HG02763 (cell line): ENCODE measurements at regions not wholly inside any gene's neighbourhood (a gene's known extent, or its start where the extent isn't known, plus 50 kb on each side); places are given as distances from the start of the nearest gene placed in this dataset.

Experiments
- ATAC-seq: cut with Tn5 transposase; IDR thresholded peaks from one replicate; pipeline ENCODE4 v1.9.1; 2021; ENCODE audit warnings: mild to moderate bottlenecking, moderate library complexity; ENCODE audit not compliant: unreplicated experiment

DNA sequence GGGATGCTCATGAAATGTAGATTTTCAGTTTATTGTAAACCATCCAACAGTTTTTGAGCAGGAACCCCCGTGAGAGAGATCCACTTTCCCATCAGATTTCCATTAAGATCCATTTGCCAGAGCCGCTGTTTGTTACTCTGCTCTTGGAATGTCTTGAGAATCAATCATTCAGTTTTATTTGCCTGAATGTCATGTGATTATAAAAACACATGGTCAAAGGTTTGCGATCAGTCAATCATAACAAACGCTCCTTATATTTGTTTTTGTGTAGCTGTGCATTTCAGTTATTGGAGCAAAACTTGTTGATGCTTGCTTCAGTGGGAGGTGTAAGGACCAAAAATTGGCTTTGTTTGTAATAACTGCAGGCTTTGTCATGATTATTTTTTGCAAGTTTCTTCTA is 155.8 kb upstream of the RHOBTB1 start:
- ATAC-seq = no peak

DNA sequence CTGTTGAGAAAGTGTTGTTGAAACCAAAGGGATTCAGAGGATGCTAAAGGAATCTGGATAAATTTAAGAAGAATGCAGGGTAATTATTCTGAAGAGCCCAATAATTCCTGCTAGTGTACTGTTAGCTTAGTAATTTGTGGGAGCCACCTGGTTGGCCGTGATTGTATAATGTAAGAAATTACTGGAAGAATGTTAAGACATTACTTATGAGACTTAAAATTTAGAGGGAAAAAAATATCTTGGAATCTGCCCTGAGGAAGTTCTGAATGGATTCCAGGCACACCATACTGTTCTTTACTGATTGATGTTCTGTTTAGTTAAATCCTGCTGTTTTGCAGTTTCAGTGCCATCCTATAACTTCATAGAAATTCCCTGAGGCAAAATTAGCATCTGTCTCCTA is 155.0 kb upstream of the RHOBTB1 start:
- no peak for ATAC-seq

DNA sequence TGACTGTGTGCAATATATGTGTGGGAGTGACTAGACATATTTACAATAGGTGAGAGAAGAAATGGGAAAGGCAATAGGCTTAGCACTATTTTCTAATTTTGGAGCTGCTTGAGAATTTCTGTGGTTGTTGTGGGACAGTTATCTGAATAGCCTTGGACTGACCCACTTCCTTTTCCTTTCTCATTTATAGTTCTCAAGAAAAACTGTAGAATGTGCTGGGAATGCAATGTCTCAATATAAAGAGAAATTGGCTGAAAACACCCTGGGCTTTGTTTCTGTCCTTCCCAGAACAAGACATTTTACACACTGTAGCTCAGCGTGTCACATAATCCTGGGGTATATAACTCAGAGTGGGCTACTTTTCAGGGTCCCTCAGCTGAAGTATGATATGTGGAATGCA is 153.0 kb upstream of the RHOBTB1 start:
- ATAC-seq = no peak

GRCh38 chr10:61096056-61096455 is 152.1 kb upstream of the RHOBTB1 start:
- ATAC-seq = no peak

- no peak for ATAC-seq
Measured at GRCh38 chr10:61091531-61091930, 147.5 kb upstream of the RHOBTB1 start.

- ATAC-seq = no peak
Measured at GRCh38 chr10:61089251-61089650, 145.3 kb upstream of the RHOBTB1 start.

- ATAC-seq = no peak
Measured at GRCh38 chr10:61084493-61084892, 140.5 kb upstream of the RHOBTB1 start.

- no peak for ATAC-seq
Measured at GRCh38 chr10:61081301-61081700, 137.3 kb upstream of the RHOBTB1 start.

DNA sequence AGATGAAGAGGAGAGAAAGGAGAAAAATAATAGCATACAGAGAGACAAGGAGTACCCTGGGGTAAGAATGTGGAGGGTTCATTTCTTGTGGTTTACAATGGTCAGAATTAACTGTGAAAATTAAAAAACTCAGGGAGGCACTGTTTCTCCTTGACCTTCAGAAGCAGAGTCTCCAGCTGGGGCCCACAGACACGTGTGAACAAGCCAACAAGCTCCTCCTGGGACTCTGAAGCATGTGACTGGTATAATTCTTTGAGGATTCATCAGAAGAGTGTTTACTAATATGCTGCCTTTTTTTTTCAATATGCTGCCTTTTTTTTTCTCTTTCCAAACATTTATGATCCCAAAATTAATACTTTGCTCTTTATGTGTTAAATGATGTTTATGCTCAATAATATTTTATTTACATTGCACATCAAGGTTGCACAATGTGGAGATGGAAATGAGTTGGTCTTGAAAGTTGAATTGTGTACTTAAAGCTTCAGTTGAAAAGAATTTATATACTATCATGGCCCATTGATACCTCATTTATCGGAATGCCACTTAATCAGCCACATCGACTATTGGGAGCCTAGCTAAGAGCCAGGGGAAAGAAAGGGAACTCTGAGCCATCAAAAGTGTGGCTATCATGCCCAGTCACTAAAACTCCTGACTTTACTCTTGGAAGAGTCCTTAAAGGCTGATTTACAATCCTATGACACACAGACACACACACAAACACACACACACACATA is 134.7 kb upstream of the RHOBTB1 start:
- ATAC-seq = no peak

- no peak for ATAC-seq
Measured at GRCh38 chr10:61076572-61077114, 132.7 kb upstream of the RHOBTB1 start.

DNA sequence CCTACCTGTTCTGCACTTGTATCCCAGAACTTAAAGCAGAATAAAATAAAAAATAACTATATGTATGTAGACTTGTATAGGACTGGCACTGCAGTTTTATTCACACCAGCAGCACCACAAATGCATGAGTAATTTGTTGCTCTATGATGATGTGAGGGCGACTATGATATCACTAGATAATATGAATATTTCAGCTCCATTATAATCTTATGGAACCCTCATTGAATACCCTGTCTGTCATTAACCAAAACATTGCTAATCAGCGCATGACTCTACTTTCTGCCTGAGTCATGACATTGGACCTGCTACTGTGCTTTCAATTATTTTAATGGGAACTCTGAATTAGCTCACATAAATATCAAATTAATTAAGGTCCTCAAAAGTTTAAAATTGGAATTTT is 129.4 kb upstream of the RHOBTB1 start:
- no peak for ATAC-seq

DNA sequence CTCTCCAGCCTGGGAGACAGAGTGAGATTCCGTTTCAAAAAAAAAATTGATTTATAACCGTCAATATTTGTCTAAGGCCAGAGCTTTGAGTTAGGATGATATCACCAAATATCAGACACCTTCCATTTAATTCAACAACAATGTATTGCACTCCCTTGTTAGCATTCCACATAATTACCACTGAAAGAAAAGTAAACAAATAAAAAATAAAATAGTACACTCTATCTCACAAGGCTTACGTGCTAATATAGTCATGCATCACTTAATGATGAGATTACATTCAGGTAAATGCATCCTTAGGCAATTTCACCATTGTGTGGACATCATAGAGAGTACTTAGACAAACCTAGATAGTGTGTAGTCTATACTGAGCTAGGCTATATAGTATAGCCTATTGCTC is 127.6 kb upstream of the RHOBTB1 start:
- ATAC-seq = no peak

GRCh38 chr10:61068471-61068870 is 124.5 kb upstream of the RHOBTB1 start:
- ATAC-seq = no peak

DNA sequence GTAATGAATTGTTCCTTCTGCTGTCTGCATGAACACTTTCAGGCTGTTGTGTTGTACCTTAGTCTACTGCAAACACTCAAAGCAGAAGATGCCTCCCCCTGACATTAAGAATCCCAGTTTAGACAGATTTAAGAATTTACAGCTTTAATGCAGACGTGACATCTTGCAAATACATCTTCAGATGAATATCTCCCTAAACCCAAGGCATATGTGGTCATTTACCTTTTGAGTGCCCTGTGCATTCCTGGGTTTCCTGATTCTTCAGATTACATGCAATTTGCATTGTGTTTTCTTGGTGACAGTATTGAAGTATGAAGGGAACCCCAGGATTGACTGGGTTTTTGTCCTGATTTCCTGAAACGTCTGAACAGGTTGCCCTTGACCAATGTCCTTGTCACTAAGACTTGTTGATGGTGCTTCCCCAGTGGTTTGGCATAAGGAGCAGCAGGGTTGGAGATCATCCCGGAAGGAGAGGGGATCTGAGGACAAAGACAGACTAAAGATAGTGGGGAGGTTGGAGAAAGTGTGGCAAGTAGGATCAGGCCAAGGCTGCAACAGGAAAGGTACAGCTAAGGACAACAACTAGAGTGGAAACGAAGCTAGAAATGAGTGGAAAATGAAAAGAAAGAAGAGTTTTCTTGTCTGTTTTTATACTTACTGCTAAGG is 123.8 kb upstream of the RHOBTB1 start:
- no peak for ATAC-seq

DNA sequence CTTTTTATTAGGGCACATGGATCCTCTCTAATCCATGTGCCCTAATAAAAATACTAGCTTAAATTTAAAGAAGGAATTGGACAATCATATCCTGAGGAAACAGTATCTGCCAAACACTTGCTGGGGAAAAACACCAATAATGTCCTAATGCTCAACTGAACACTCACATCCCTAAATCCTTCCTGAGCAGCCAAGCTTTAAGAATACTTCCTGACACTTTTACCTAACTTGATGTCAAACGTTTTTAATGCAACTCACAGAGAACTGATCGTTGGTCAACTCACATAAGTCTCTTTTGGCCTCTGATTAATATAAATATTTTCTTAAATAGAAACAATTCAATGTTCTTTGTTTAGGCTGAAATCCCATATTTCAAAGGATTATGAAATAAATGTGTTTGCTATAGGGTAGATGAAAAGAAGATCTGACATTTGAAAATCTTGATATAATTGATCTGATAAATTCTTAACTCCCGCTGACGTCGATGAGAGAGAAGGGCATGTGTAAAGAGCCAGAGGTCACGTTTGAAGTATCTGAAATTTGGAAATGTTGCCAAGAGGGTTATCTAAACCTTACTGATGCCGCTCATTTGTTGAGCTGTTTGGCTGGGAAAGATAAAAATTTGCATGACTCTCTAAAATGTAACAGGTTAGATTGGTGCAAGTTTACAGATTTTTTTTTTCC is 122.8 kb upstream of the RHOBTB1 start:
- no peak for ATAC-seq

DNA sequence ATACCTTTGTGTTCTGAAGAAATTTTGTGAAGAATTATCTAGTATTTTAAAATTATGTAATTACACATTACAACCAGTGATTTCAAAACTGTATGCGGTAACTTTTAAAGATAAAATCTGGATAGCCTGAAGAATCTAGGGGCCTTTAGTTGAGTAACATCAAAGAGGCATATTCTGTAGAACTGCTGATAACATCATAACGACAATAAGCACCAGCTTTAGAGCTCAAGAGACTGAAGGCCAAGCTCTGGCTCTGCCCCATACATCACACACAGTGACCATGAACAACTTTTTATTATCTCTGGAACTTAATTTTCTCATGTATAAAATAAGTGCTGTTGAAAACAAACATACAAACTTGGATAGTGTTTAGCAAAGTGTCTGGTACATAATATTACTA is 121.1 kb upstream of the RHOBTB1 start:
- ATAC-seq = no peak

- no peak for ATAC-seq
Measured at GRCh38 chr10:61064356-61064755, 120.4 kb upstream of the RHOBTB1 start.

GRCh38 chr10:61063901-61064300 is 119.9 kb upstream of the RHOBTB1 start:
- ATAC-seq = no peak

DNA sequence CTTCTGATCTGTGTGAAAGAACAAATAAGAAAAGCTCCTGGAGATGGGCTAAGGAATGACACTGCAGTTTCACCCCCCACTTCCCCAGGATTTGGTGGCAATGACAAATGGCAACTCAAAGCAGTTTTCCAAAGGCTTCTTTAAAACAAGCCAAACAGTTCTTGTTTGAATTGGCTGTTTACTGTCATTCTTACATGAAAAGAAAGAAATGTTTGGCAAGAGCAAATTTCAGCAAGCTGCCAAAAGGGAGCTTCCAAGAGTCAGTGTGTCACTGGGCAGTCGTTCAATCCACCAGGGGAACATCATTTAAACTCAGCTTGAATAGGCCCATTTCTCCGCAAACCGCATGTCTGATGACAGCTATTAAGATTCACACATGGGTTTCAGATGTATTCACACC is 119.0 kb upstream of the RHOBTB1 start:
- ATAC-seq = no peak

DNA sequence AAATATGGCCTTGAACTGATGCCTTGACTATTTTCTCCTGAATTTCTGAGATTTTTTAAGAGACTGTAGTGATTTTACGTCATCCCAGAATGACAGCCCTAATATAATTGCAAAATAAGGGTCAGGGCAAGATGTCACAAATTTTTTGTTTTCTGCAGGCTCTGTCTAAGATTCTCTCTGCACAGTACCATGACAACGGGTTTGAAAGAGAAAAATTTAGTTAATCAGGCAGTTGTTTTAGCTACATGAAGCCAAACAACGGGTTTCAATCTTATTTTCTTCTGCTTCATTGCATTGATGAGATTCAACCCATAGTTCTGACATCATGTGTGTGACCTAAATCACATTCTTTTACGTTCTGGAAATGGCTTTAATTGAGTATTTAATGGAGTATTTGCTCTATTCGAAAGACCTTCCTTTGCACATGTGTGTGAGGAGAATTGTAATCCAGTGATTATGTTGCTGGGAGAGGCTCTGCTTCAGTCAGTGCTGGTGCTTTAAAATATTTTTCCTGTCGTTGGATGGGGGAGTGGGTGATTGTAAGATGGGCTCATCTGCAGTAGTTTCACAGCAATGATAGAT is 118.0 kb upstream of the RHOBTB1 start:
- ATAC-seq = no peak

DNA sequence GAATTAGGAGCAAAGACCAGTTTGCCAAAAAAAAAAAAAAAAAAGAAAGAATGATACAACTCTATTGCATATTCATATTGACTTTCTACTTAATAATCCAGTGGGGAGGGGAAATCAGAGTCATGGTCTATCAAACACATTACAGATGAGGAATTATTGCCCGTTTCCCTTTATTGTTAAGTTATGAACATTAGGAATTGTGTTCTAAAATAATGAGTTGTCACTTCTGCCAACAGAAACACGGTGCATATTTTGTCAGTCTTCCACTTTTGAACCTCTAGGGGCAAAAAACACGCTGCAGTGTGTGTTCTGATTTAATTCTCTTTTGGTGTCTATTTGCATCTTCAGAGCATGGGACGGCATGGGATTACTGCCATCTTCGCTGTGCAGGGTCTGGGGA is 115.7 kb upstream of the RHOBTB1 start:
- ATAC-seq = no peak
